ENCODE measurements at regions not wholly inside any gene's neighbourhood (a gene's known extent, or its start where the extent isn't known, plus 50 kb on each side); places are given as distances from the start of the nearest gene placed in this dataset.

DNA sequence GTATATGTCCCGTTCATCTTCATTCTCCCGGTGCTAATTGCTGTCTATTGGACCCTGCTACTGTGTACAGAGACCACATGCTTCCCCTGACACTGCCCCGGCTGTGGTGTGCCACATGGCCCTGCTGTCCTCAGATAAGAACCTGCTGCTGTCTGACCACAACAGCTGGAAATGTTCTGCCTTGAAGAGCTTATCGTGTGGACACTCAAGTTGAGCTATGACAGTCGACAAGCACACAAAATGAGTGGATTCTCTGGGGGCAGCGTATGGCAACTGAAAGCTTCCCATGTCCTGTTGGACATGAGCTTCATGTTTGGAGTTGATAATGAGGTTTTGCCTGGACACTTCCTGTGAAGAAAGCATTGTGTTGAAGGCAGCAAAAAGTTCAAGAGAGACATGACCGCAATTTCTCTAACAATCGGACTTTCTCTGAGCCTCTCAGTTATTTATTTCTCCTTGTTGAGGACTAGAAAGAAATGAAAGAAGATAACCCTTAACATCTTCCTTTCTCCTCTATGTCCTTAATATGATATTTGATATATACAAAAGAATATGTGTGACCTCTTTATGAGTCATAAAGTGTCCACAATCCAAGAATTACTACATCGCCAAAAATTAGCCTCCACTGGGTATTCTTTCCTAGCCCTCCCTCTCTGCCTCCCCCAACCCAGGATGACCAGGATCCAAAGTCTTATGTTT is 187.1 kb upstream of the TCF21 start (continued):
- TF ChIP-seq, protein P1, sequence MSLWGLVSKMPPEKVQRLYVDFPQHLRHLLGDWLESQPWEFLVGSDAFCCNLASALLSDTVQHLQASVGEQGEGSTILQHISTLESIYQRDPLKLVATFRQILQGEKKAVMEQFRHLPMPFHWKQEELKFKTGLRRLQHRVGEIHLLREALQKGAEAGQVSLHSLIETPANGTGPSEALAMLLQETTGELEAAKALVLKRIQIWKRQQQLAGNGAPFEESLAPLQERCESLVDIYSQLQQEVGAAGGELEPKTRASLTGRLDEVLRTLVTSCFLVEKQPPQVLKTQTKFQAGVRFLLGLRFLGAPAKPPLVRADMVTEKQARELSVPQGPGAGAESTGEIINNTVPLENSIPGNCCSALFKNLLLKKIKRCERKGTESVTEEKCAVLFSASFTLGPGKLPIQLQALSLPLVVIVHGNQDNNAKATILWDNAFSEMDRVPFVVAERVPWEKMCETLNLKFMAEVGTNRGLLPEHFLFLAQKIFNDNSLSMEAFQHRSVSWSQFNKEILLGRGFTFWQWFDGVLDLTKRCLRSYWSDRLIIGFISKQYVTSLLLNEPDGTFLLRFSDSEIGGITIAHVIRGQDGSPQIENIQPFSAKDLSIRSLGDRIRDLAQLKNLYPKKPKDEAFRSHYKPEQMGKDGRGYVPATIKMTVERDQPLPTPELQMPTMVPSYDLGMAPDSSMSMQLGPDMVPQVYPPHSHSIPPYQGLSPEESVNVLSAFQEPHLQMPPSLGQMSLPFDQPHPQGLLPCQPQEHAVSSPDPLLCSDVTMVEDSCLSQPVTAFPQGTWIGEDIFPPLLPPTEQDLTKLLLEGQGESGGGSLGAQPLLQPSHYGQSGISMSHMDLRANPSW (CRISPR knock-in tag; IDR thresholded peaks at IDR 0.05) = no peak; the same call in 1 of the 2 replicates
- TF ChIP-seq ZC3H8 (IDR thresholded peaks at IDR 0.05) (no peak), MTF1 (CRISPR knock-in tag; IDR thresholded peaks at IDR 0.05; ENCODE audit: borderline replicate concordance) (no peak), ZBTB17 (CRISPR knock-in tag; IDR thresholded peaks at IDR 0.05) (peak; percentile 81), SMC3 (conservative IDR thresholded peaks at IDR 0.05; ENCODE audit: insufficient read depth, low read depth, low read length) (no peak), KLF1 (tag; IDR thresholded peaks at IDR 0.05) (no peak), ZNF3 (CRISPR knock-in tag; IDR thresholded peaks at IDR 0.05) (no peak), ZKSCAN1 (IDR thresholded peaks at IDR 0.05; ENCODE audit: low read depth, low read length) (peak; percentile 75), TBP (optimal IDR thresholded peaks at IDR 0.05; ENCODE audit: low read depth, low read length) (no peak), YY1 (IDR thresholded peaks at IDR 0.05; ENCODE audit: borderline replicate concordance in 1 of 3, control insufficient read depth in 1 of 3, extremely low read depth in 1 of 3, insufficient read depth in 3 of 3, insufficient read length in 1 of 3, insufficient replicate concordance in 2 of 3, low read depth in 1 of 3, low read length in 2 of 3) (no peak), ZNF436 (CRISPR knock-in tag; IDR thresholded peaks at IDR 0.05) (no peak), CCNT2 (IDR thresholded peaks at IDR 0.05; ENCODE audit: borderline replicate concordance, extremely low read depth, insufficient read length, low read depth, low read length) (peak; percentile 95), GABPB1 (CRISPR knock-in tag; IDR thresholded peaks at IDR 0.05) (0 out of 2 replicates have a peak, but pooled peaks have one; percentile 29), BRCA1 (IDR thresholded peaks at IDR 0.05) (no peak), BRCA1 (CRISPR knock-in tag; IDR thresholded peaks at IDR 0.05) (no peak), KAT7 (CRISPR knock-in tag; IDR thresholded peaks at IDR 0.05; ENCODE audit: borderline replicate concordance) (no peak), SMAD4 (CRISPR knock-in tag; conservative IDR thresholded peaks at IDR 0.05) (peak; percentile 99), ZBTB7A (IDR thresholded peaks at IDR 0.05; ENCODE audit: borderline replicate concordance, control insufficient read depth, low read depth, low read length) (peak; percentile 21; the same call in 1 of the 2 replicates), CXXC5 (CRISPR knock-in tag; IDR thresholded peaks at IDR 0.05) (peak; percentile 90), CC2D1A (IDR thresholded peaks at IDR 0.05) (peak; percentile 99), ZNF24 (IDR thresholded peaks at IDR 0.05) (peak; percentile 82), MYNN (IDR thresholded peaks at IDR 0.05) (peak; percentile 98), MYNN (CRISPR knock-in tag; IDR thresholded peaks at IDR 0.05) (no peak)
- TF ChIP-seq, protein P2, sequence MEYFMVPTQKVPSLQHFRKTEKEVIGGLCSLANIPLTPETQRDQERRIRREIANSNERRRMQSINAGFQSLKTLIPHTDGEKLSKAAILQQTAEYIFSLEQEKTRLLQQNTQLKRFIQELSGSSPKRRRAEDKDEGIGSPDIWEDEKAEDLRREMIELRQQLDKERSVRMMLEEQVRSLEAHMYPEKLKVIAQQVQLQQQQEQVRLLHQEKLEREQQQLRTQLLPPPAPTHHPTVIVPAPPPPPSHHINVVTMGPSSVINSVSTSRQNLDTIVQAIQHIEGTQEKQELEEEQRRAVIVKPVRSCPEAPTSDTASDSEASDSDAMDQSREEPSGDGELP (CRISPR knock-in tag; IDR thresholded peaks at IDR 0.05; ENCODE audit: borderline replicate concordance) = peak; percentile 100
- TF ChIP-seq, protein P3, sequence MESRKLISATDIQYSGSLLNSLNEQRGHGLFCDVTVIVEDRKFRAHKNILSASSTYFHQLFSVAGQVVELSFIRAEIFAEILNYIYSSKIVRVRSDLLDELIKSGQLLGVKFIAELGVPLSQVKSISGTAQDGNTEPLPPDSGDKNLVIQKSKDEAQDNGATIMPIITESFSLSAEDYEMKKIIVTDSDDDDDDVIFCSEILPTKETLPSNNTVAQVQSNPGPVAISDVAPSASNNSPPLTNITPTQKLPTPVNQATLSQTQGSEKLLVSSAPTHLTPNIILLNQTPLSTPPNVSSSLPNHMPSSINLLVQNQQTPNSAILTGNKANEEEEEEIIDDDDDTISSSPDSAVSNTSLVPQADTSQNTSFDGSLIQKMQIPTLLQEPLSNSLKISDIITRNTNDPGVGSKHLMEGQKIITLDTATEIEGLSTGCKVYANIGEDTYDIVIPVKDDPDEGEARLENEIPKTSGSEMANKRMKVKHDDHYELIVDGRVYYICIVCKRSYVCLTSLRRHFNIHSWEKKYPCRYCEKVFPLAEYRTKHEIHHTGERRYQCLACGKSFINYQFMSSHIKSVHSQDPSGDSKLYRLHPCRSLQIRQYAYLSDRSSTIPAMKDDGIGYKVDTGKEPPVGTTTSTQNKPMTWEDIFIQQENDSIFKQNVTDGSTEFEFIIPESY (CRISPR knock-in tag; IDR thresholded peaks at IDR 0.05) = peak; percentile 35; the same call in 1 of the 2 replicates

Measured in K562 (cell line).